HUES48 (cell line): ENCODE measurements at regions not wholly inside any gene's neighbourhood (a gene's known extent, or its start where the extent isn't known, plus 50 kb on each side); places are given as distances from the start of the nearest gene placed in this dataset.

ENCODE experiments used
- H3K27ac ChIP-seq: one replicate; pipeline ENCODE4 v1.7.0; 2013; ENCODE audit warnings: low read depth, low read length, inconsistent platforms
- H3K27me3 ChIP-seq: 2 replicates; pipeline ENCODE4 v1.6.1; 2013; ENCODE audit warnings: mild to moderate bottlenecking, low read length; ENCODE audit not compliant: control insufficient read depth, insufficient read depth
- H3K36me3 ChIP-seq: 2 replicates; pipeline ENCODE4 v1.6.1; 2013; ENCODE audit warnings: low read length; ENCODE audit not compliant: control insufficient read depth, insufficient read depth
- H3K4me1 ChIP-seq: 2 replicates; pipeline ENCODE4 v1.6.1; 2013; ENCODE audit warnings: mild to moderate bottlenecking, low read length; ENCODE audit not compliant: control insufficient read depth, insufficient read depth
- H3K4me3 ChIP-seq: 2 replicates; pipeline ENCODE4 v1.5.1; 2013; ENCODE audit warnings: mild to moderate bottlenecking, low read depth, low read length
- H3K9ac ChIP-seq: 2 replicates; pipeline ENCODE4 v1.6.1; 2013; ENCODE audit warnings: mild to moderate bottlenecking, low read depth, low read length, moderate library complexity
- H3K9me3 ChIP-seq: 2 replicates; pipeline ENCODE4 v1.6.1; 2013; ENCODE audit warnings: low read length; ENCODE audit not compliant: control insufficient read depth, insufficient read depth

- no peak overlapping the region for H3K9ac ChIP-seq
- H3K27ac ChIP-seq: no peak overlapping the region
- H3K27me3 ChIP-seq: no peaks in the 10 kb centered on the region
- no peaks in the 10 kb centered on the region for H3K9me3 ChIP-seq
- no peak overlapping the region for H3K4me3 ChIP-seq
- no peaks in the 10 kb centered on the region for H3K36me3 ChIP-seq
- peaks cover 2% of the 10 kb centered on the region; the same call in 1 of the 2 replicates for H3K4me1 ChIP-seq
Observed at GRCh38 chr2:7288484-7288883, 371.3 kb downstream of the RNF144A start.

GRCh38 chr2:7289697-7290096 lies 372.5 kb downstream of the RNF144A start:
- no peaks in the 10 kb centered on the region for H3K27me3 ChIP-seq

GRCh38 chr2:7292154-7292691 lies 375.0 kb downstream of the RNF144A start:
- no peak overlapping the region for H3K27ac ChIP-seq

More at GRCh38 chr2:7289697-7290096, 372.5 kb downstream of the RNF144A start:
- Histone ChIP-seq H3K27ac (no peak overlapping the region), H3K4me3 (no peak overlapping the region), H3K36me3 (no peaks in the 10 kb centered on the region), H3K9ac (no peak overlapping the region), H3K4me1 (0 out of 2 replicates have a peak, but pooled peaks cover 2% of the 10 kb centered on the region), H3K9me3 (no peaks in the 10 kb centered on the region)

GRCh38 chr2:7309582-7309981 lies 392.4 kb downstream of the RNF144A start:
- Histone ChIP-seq H3K9ac (no peak overlapping the region), H3K27ac (no peak overlapping the region), H3K4me1 (no peaks in the 10 kb centered on the region), H3K36me3 (no peaks in the 10 kb centered on the region), H3K9me3 (no peaks in the 10 kb centered on the region), H3K27me3 (no peaks in the 10 kb centered on the region), H3K4me3 (no peak overlapping the region)

More at GRCh38 chr2:7292154-7292691, 375.0 kb downstream of the RNF144A start:
- no peaks in the 10 kb centered on the region for H3K36me3 ChIP-seq
- H3K4me1 ChIP-seq: no peaks in the 10 kb centered on the region
- H3K9ac ChIP-seq: no peak overlapping the region
- no peak overlapping the region for H3K4me3 ChIP-seq
- no peaks in the 10 kb centered on the region for H3K27me3 ChIP-seq
- H3K9me3 ChIP-seq: no peaks in the 10 kb centered on the region

GRCh38 chr2:7324706-7325105 lies 407.5 kb downstream of the RNF144A start:
- no peak overlapping the region for H3K4me3 ChIP-seq

GRCh38 chr2:7325186-7325585 lies 408.0 kb downstream of the RNF144A start:
- Histone ChIP-seq H3K27ac (no peak overlapping the region), H3K4me1 (peaks cover 30% of the 10 kb centered on the region), H3K4me3 (no peak overlapping the region), H3K27me3 (peaks cover 19% of the 10 kb centered on the region), H3K36me3 (no peaks in the 10 kb centered on the region), H3K9ac (no peak overlapping the region), H3K9me3 (no peaks in the 10 kb centered on the region)

More at GRCh38 chr2:7324706-7325105, 407.5 kb downstream of the RNF144A start:
- no peak overlapping the region for H3K9ac ChIP-seq
- H3K27ac ChIP-seq: peak overlapping the region; percentile 20
- H3K27me3 ChIP-seq: peaks cover 19% of the 10 kb centered on the region
- H3K36me3 ChIP-seq: no peaks in the 10 kb centered on the region
- no peaks in the 10 kb centered on the region for H3K9me3 ChIP-seq
- peaks cover 30% of the 10 kb centered on the region for H3K4me1 ChIP-seq

GRCh38 chr2:7329465-7329864 lies 412.3 kb downstream of the RNF144A start:
- no peaks in the 10 kb centered on the region for H3K36me3 ChIP-seq
- no peak overlapping the region for H3K27ac ChIP-seq
- H3K4me3 ChIP-seq: no peak overlapping the region
- H3K9ac ChIP-seq: no peak overlapping the region
- H3K27me3 ChIP-seq: peaks cover 19% of the 10 kb centered on the region
- no peaks in the 10 kb centered on the region for H3K9me3 ChIP-seq
- peaks cover 11% of the 10 kb centered on the region; the same call in 1 of the 2 replicates for H3K4me1 ChIP-seq

GRCh38 chr2:7333189-7333765 lies 416.1 kb downstream of the RNF144A start:
- no peaks in the 10 kb centered on the region for H3K27me3 ChIP-seq

GRCh38 chr2:7333960-7334493 lies 416.8 kb downstream of the RNF144A start:
- Histone ChIP-seq H3K27ac (no peak overlapping the region), H3K4me3 (no peak overlapping the region), H3K4me1 (0 out of 2 replicates have a peak, but pooled peaks cover 3% of the 10 kb centered on the region), H3K9ac (no peak overlapping the region), H3K36me3 (no peaks in the 10 kb centered on the region), H3K9me3 (no peaks in the 10 kb centered on the region), H3K27me3 (no peaks in the 10 kb centered on the region)

More at GRCh38 chr2:7333189-7333765, 416.1 kb downstream of the RNF144A start:
- Histone ChIP-seq H3K9ac (no peak overlapping the region), H3K4me1 (0 out of 2 replicates have a peak, but pooled peaks cover 3% of the 10 kb centered on the region), H3K9me3 (no peaks in the 10 kb centered on the region), H3K36me3 (no peaks in the 10 kb centered on the region), H3K27ac (no peak overlapping the region), H3K4me3 (no peak overlapping the region)

- Histone ChIP-seq H3K9me3 (no peaks in the 10 kb centered on the region), H3K9ac (no peak overlapping the region), H3K27me3 (no peaks in the 10 kb centered on the region), H3K36me3 (no peaks in the 10 kb centered on the region), H3K4me3 (no peak overlapping the region), H3K4me1 (no peaks in the 10 kb centered on the region), H3K27ac (no peak overlapping the region)
Observed at GRCh38 chr2:7338961-7339360, 421.7 kb downstream of the RNF144A start.

- Histone ChIP-seq H3K27me3 (no peaks in the 10 kb centered on the region), H3K4me3 (no peak overlapping the region), H3K36me3 (no peaks in the 10 kb centered on the region)
Observed at GRCh38 chr2:7346336-7346735, 429.1 kb downstream of the RNF144A start.

More at GRCh38 chr2:7346336-7346735, 429.1 kb downstream of the RNF144A start:
- Histone ChIP-seq H3K27ac (no peak overlapping the region), H3K4me1 (no peaks in the 10 kb centered on the region), H3K9me3 (no peaks in the 10 kb centered on the region), H3K9ac (no peak overlapping the region)
